Fibroblast of the aortic adventitia (primary cell): ENCODE measurements at regions not wholly inside any gene's neighbourhood (a gene's known extent, or its start where the extent isn't known, plus 50 kb on each side); places are given as distances from the start of the nearest gene placed in this dataset.

Experiments used
- DNase-seq: peaks from one replicate; pipeline ENCODE4 v3.0.0-alpha.2; 2010; ENCODE audit warnings: low read depth
- H3K4me3 ChIP-seq: 2 replicates; pipeline ENCODE4 v1.5.1; 2011; ENCODE audit warnings: low read depth, mild to moderate bottlenecking, control low read depth, low read length, moderate library complexity
- TF ChIP-seq, protein P1 (sequence below): IDR thresholded peaks from 2 replicates; pipeline ENCODE4 v1.5.1; 2011; ENCODE audit warnings: mild to moderate bottlenecking, low read length, control low read depth, inconsistent platforms; ENCODE audit not compliant: insufficient read depth

DNA sequence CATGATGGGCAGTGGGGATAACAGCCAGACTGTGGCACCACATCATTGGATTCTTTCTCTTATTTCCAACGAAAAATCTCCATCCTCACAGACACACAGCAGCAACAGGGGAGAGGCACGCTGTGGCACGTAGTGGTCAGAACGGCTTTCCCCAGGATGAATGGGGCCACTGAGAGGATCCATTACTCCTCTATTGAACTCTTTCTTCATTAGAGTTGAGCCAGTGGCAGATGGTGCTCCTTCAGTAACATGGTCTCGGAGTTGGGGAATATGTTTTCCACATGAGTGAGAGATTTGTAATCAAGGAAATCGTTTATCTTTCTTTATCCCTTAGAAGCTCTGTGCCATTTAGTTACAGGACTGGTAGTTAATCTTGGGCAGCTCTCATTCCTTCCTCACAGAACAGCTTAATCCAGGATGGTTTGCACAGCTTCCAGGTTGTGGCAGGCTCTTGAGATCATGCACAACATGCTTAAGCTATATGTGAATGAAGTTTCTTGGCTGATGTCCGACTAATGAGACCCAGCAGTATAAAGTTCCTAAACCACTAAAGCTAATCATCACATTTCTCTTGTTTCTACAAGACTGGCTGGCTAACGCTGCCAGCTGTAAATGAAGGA is 180.5 kb upstream of the SLC10A2 start:
- DNase-seq: no peak
- no peak overlapping the region for H3K4me3 ChIP-seq
- TF ChIP-seq, protein P1, sequence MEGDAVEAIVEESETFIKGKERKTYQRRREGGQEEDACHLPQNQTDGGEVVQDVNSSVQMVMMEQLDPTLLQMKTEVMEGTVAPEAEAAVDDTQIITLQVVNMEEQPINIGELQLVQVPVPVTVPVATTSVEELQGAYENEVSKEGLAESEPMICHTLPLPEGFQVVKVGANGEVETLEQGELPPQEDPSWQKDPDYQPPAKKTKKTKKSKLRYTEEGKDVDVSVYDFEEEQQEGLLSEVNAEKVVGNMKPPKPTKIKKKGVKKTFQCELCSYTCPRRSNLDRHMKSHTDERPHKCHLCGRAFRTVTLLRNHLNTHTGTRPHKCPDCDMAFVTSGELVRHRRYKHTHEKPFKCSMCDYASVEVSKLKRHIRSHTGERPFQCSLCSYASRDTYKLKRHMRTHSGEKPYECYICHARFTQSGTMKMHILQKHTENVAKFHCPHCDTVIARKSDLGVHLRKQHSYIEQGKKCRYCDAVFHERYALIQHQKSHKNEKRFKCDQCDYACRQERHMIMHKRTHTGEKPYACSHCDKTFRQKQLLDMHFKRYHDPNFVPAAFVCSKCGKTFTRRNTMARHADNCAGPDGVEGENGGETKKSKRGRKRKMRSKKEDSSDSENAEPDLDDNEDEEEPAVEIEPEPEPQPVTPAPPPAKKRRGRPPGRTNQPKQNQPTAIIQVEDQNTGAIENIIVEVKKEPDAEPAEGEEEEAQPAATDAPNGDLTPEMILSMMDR: no peak

DNA sequence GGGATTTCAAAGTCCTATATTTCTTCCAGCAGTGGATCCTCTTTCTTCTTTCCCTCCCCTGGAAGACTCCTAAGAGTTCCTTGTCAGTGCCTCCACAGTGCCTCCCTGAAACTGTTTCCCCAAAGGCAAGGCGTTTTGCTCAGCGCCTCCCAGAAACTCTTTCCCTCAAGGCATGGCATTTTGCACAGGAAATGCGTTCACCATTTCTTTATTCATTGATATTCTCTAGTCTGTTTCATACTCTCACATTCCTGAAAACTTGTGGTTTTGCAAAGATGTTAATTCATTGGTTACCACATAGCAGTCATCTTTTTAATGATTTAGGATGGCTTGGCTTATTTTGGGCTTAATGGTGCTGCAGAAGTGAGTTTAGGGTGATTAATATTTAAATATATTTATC is 177.3 kb upstream of the SLC10A2 start:
- TF ChIP-seq, protein P1: no peak
- no peak for DNase-seq

DNA sequence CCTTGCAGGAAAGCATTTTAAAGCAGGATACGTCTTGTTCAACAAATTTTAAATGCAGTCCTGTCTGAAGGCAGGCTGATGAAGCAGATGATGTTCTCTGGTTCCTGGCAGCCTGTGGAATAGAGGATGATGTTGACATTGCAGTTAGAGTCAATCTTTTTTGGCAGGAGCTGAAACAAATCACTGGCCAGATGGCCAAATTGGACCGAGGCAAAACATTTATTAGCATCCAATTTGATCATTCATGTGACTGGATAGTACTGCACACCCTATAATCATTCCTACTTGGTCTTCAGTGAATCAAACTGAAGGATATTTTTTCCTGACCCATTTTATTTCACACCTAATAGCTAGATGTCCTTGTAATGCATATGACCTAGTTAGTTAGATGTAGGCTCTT is 172.2 kb upstream of the SLC10A2 start:
- no peak overlapping the region for H3K4me3 ChIP-seq
- no peak for DNase-seq
- TF ChIP-seq, protein P1: no peak

More for the DNA sequence above, 177.3 kb upstream of the SLC10A2 start:
- H3K4me3 ChIP-seq: no peak overlapping the region

DNA sequence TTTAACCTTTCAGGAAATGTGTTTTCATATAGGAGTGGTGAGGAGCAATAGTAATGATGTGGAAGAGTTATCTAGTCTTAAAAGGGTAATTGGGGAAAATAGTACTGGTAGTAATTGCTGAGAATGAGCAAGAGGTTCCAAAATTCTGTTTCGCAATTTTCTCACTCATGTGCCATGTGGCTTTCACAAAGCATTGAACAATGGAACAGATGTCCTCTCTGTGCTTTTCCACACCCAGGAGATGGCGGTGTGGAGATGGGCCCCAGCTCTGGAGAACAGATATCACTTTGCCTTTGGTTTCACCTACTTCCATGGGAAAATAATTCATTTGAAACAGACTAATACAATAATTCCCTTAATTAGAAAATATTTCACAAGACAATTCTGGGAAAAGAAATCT is 170.0 kb upstream of the SLC10A2 start:
- H3K4me3 ChIP-seq: no peak overlapping the region
- TF ChIP-seq, protein P1: peak; percentile 25
- DNase-seq: peak; percentile 18

DNA sequence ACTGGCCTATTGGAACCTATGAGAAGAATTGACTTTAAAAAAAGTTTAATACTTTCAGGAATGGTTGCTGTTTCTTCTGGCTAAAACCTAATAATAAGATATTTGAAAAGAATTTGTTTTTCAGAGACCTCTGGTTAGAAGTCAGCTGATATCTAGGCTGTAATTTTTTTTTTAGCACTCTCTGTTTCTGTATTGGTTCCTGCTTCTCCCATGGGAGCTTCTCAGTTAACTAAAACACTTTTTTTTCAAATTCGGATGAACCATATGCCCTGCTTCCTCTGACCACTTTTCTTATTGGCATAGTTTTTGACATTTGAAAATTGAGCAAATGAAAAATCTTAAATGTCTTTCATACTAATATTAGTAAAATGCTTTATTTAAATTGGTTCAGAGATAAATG is 163.5 kb upstream of the SLC10A2 start:
- TF ChIP-seq, protein P1: no peak
- no peak for DNase-seq

DNA sequence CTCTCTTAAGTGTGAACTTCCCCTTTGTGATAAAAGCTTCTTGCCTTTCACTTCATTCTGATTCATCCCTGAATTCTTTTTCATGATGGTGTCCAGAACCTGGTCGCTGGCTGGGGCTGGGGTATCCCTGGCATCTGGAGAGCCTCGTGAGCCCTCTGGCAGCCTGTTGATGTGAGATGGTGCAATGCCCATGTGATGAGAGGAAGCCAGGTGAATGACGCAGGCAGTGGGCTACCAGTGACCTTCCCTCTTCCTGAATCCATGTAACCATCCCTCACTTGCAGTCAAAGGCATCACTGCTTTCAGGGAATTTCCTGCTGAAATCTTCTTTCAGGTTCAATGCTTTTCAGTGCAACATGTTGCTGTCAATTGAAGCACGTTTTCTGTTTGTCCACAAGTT is 158.6 kb upstream of the SLC10A2 start:
- no peak for DNase-seq
- TF ChIP-seq, protein P1: no peak
- H3K4me3 ChIP-seq: no peak overlapping the region

More for the DNA sequence above, 163.5 kb upstream of the SLC10A2 start:
- H3K4me3 ChIP-seq: no peak overlapping the region

DNA sequence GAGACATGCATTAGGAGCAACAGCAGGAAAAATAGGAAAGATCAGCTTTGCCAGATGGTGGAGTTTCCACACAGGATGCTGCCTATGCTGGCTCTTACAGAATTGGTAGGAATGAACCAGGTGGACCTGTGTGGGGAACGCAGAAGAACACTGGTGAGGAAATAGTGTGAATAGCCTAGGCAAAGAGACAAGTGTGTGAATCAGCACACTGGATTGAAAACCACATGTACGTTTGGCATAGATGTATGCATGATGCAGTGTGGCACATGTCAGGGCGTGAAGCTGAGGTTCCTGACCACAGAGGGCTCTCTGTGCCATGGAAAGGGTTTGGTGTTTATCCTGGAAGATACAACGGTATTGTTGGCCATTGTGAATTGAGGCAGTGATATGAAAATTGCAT is 156.5 kb upstream of the SLC10A2 start:
- DNase-seq: no peak
- H3K4me3 ChIP-seq: no peak overlapping the region
- TF ChIP-seq, protein P1: no peak
